ENCODE measurements at regions not wholly inside any gene's neighbourhood (a gene's known extent, or its start where the extent isn't known, plus 50 kb on each side); places are given as distances from the start of the nearest gene placed in this dataset.

DNA sequence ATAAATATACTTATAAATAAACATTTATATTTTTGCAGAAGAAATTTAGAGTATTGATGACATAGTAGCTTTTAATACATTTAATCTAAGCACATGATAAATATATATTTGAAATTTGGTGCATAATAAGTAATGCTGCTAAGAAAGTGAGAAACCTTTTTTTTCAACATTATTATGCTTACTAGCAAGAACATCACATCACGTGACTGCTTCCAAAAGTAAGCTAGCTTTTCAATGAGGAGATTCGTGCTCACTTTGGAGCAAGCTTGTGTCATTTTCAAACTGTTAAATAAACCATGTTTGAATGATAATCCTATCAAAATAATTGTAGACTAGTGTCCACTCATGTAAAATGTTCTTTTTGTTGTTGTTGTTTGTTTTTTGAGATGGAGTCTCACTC lies 109.0 kb upstream of the SLC4A7 start:
- no peak for DNase-seq
- Mint-ChIP-seq H3K4me1 (peaks cover 37% of the 10 kb centered on the region), H3K4me3 (no peak overlapping the region), H3K9me3 (peaks cover 0 to 2% (median 0%) of the 10 kb centered on the region in 7 donors), H3K27me3 (ENCODE audit: low read depth in 3 of 3) (peaks cover 0 to 5% (median 1%) of the 10 kb centered on the region in 3 donors), H3K36me3 (no peaks in the 10 kb centered on the region), H3K27ac (no peak overlapping the region)
- Histone ChIP-seq H3K36me3 (replicated peaks in 1 of 2; ENCODE audit: control insufficient read depth in 1 of 2, insufficient read depth in 2 of 2, low read length in 2 of 2) (no peaks in the 10 kb centered on the region), H4K20me1 (ENCODE audit: insufficient read depth, low read length) (no peaks in the 10 kb centered on the region), H3K79me2 (ENCODE audit: insufficient read depth, low read length) (no peaks in the 10 kb centered on the region), H3K4me3 (replicated peaks in 1 of 3; ENCODE audit: low read depth in 2 of 3, low read length in 3 of 3) (no peak overlapping the region), H3K4me2 (replicated peaks; ENCODE audit: extremely low read depth, low read length, poor library complexity, severe bottlenecking) (no peak overlapping the region), H3K27ac (ENCODE audit: low read depth in 1 of 2, low read length in 2 of 2) (no peak overlapping the region), H3K27me3 (ENCODE audit: control insufficient read depth in 2 of 2, insufficient read depth in 2 of 2, low read length in 2 of 2) (no peaks in the 10 kb centered on the region), H3K9me3 (replicated peaks in 1 of 2; ENCODE audit: control insufficient read depth in 1 of 2, insufficient read depth in 1 of 2, low read length in 2 of 2) (no peaks in the 10 kb centered on the region), H3K9ac (ENCODE audit: insufficient read depth, low read length, poor library complexity, severe bottlenecking) (no peak overlapping the region), H3K4me1 (ENCODE audit: control insufficient read depth in 1 of 2, insufficient read depth in 2 of 2, low read length in 2 of 2) (peaks cover 45 to 49% of the 10 kb centered on the region in 2 donors), H2AFZ (ENCODE audit: insufficient read depth, low read depth, low read length, poor library complexity, severe bottlenecking) (no peak overlapping the region)
- TF ChIP-seq, protein P1, sequence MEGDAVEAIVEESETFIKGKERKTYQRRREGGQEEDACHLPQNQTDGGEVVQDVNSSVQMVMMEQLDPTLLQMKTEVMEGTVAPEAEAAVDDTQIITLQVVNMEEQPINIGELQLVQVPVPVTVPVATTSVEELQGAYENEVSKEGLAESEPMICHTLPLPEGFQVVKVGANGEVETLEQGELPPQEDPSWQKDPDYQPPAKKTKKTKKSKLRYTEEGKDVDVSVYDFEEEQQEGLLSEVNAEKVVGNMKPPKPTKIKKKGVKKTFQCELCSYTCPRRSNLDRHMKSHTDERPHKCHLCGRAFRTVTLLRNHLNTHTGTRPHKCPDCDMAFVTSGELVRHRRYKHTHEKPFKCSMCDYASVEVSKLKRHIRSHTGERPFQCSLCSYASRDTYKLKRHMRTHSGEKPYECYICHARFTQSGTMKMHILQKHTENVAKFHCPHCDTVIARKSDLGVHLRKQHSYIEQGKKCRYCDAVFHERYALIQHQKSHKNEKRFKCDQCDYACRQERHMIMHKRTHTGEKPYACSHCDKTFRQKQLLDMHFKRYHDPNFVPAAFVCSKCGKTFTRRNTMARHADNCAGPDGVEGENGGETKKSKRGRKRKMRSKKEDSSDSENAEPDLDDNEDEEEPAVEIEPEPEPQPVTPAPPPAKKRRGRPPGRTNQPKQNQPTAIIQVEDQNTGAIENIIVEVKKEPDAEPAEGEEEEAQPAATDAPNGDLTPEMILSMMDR (IDR thresholded peaks at IDR 0.05): no peak
- intact Hi-C loops (cut with micrococcal nuclease): loop anchor here (5.0 to 10.0 kb wide), 3 partner anchors 41 to 58 kb away; no protein-coding TSS in a partner anchor
- whole genome bisulfite sequencing (ENCODE audit: insufficient coverage): no CpG with 5 or more reads among the region's 2 CpGs

- no peaks in the 10 kb centered on the region for H3K79me2 ChIP-seq (ENCODE audit: insufficient read depth, low read length)
- H3K27ac ChIP-seq (ENCODE audit: low read depth in 1 of 2, low read length in 2 of 2): peak overlapping the region in 1 of 2 donors; percentile 81
- H3K4me2 ChIP-seq (replicated peaks; ENCODE audit: extremely low read depth, low read length, poor library complexity, severe bottlenecking): peak overlapping the region; percentile 58
- H2AFZ ChIP-seq (ENCODE audit: insufficient read depth, low read depth, low read length, poor library complexity, severe bottlenecking): no peak overlapping the region
- H3K4me3 Mint-ChIP-seq: peak overlapping the region in 1 of 2 donors; percentile 61
- H3K9ac ChIP-seq (ENCODE audit: insufficient read depth, low read length, poor library complexity, severe bottlenecking): no peak overlapping the region
- H3K4me1 ChIP-seq (ENCODE audit: control insufficient read depth in 1 of 2, insufficient read depth in 2 of 2, low read length in 2 of 2): peaks cover 43% of the 10 kb centered on the region in 2 donors
- TF ChIP-seq, protein P1 (IDR thresholded peaks at IDR 0.05): no peak
- no peaks in the 10 kb centered on the region for H3K36me3 ChIP-seq (replicated peaks in 1 of 2; ENCODE audit: control insufficient read depth in 1 of 2, insufficient read depth in 2 of 2, low read length in 2 of 2)
- H3K27ac Mint-ChIP-seq: peak overlapping the region; percentile 88 to 95 (median 92)
- intact Hi-C loops (cut with micrococcal nuclease): loop anchor here (5.0 to 10.0 kb wide), 3 partner anchors 39 to 57 kb away; no protein-coding TSS in a partner anchor
- no peaks in the 10 kb centered on the region for H4K20me1 ChIP-seq (ENCODE audit: insufficient read depth, low read length)
- H3K9me3 Mint-ChIP-seq: peaks cover 0 to 2% (median 0%) of the 10 kb centered on the region in 7 donors
- H3K4me3 ChIP-seq (replicated peaks in 1 of 3; ENCODE audit: low read depth in 2 of 3, low read length in 3 of 3): peak overlapping the region in 1 of 3 experiments; percentile 35
- no peaks in the 10 kb centered on the region for H3K36me3 Mint-ChIP-seq
- no peaks in the 10 kb centered on the region for H3K9me3 ChIP-seq (replicated peaks in 1 of 2; ENCODE audit: control insufficient read depth in 1 of 2, insufficient read depth in 1 of 2, low read length in 2 of 2)
- no peaks in the 10 kb centered on the region for H3K27me3 ChIP-seq (ENCODE audit: control insufficient read depth in 2 of 2, insufficient read depth in 2 of 2, low read length in 2 of 2)
- 42% methylated on average over 3 of the region's 7 CpGs for WGBS (ENCODE audit: insufficient coverage)
- DNase-seq: peak in 1 of 3 donors; percentile 41
- peaks cover 37% of the 10 kb centered on the region for H3K4me1 Mint-ChIP-seq
- H3K27me3 Mint-ChIP-seq (ENCODE audit: low read depth in 3 of 3): peaks cover 0 to 5% (median 1%) of the 10 kb centered on the region in 3 donors
Measured at GRCh38 chr3:27591312-27592210, 107.4 kb upstream of the SLC4A7 start.
